HG03175 (cell line): ENCODE measurements at regions not wholly inside any gene's neighbourhood (a gene's known extent, or its start where the extent isn't known, plus 50 kb on each side); places are given as distances from the start of the nearest gene placed in this dataset.

Experiments used
- ATAC-seq: cut with Tn5 transposase; IDR thresholded peaks from one replicate; pipeline ENCODE4 v1.9.1; 2021; ENCODE audit warnings: mild to moderate bottlenecking, moderate library complexity; ENCODE audit not compliant: unreplicated experiment

GRCh38 chr5:166172597-166172996, 2118.8 kb upstream of the WWC1 start:
- no peak for ATAC-seq

GRCh38 chr5:166178411-166179080, 2112.9 kb upstream of the WWC1 start:
- no peak for ATAC-seq

GRCh38 chr5:166185185-166185584, 2106.3 kb upstream of the WWC1 start:
- ATAC-seq: no peak

GRCh38 chr5:166188501-166189325, 2102.7 kb upstream of the WWC1 start:
- ATAC-seq: no peak

- no peak for ATAC-seq
Observed at GRCh38 chr5:166192696-166193095, 2098.7 kb upstream of the WWC1 start.

- ATAC-seq: no peak
Observed at GRCh38 chr5:166195981-166196380, 2095.5 kb upstream of the WWC1 start.

- ATAC-seq: no peak
Observed at GRCh38 chr5:166200532-166200931, 2090.9 kb upstream of the WWC1 start.

- no peak for ATAC-seq
Observed at GRCh38 chr5:166211640-166212039, 2079.8 kb upstream of the WWC1 start.

GRCh38 chr5:166236327-166236726, 2055.1 kb upstream of the WWC1 start:
- no peak for ATAC-seq

- ATAC-seq: no peak
Observed at GRCh38 chr5:166240705-166241104, 2050.7 kb upstream of the WWC1 start.

- ATAC-seq: no peak
Observed at GRCh38 chr5:166245556-166245955, 2045.9 kb upstream of the WWC1 start.

- ATAC-seq: no peak
Observed at GRCh38 chr5:166251786-166252185, 2039.7 kb upstream of the WWC1 start.

- ATAC-seq: no peak
Observed at GRCh38 chr5:166257661-166258060, 2033.8 kb upstream of the WWC1 start.

- no peak for ATAC-seq
Observed at GRCh38 chr5:166262395-166262794, 2029.0 kb upstream of the WWC1 start.

- ATAC-seq: no peak
Observed at GRCh38 chr5:166267907-166268306, 2023.5 kb upstream of the WWC1 start.

- no peak for ATAC-seq
Observed at GRCh38 chr5:166270712-166271111, 2020.7 kb upstream of the WWC1 start.

GRCh38 chr5:166276006-166276405, 2015.4 kb upstream of the WWC1 start:
- no peak for ATAC-seq

GRCh38 chr5:166279828-166280227, 2011.6 kb upstream of the WWC1 start:
- no peak for ATAC-seq

GRCh38 chr5:166281433-166281832, 2010.0 kb upstream of the WWC1 start:
- no peak for ATAC-seq

GRCh38 chr5:166282939-166283338, 2008.5 kb upstream of the WWC1 start:
- ATAC-seq: no peak

- no peak for ATAC-seq
Observed at GRCh38 chr5:166285361-166285760, 2006.1 kb upstream of the WWC1 start.

- ATAC-seq: no peak
Observed at GRCh38 chr5:166286832-166287231, 2004.6 kb upstream of the WWC1 start.
